ENCODE measurements at regions not wholly inside any gene's neighbourhood (a gene's known extent, or its start where the extent isn't known, plus 50 kb on each side); places are given as distances from the start of the nearest gene placed in this dataset.

GRCh38 chr11:96643173-96643572 lies 253.4 kb downstream of the JRKL start:
- H3K36me3 ChIP-seq (ENCODE audit: control insufficient read depth in 2 of 2, insufficient read depth in 2 of 2, low read length in 1 of 2) = no peaks in the 10 kb centered on the region
- H3K27ac ChIP-seq (ENCODE audit: low read depth in 1 of 2, low read length in 1 of 2) = no peak overlapping the region
- H3K4me1 ChIP-seq (ENCODE audit: control insufficient read depth in 2 of 2, insufficient read depth in 2 of 2, low read length in 2 of 2) = no peaks in the 10 kb centered on the region
- H3K4me3 ChIP-seq (ENCODE audit: low read length in 2 of 2) = no peak overlapping the region
- DNase-seq (ENCODE audit: low read depth in 6 of 9, low spot score in 9 of 9) = no peak
- no peaks in the 10 kb centered on the region for H3K9me3 ChIP-seq (ENCODE audit: control insufficient read depth in 2 of 2, insufficient read depth in 1 of 2, low read length in 1 of 2)
- no peaks in the 10 kb centered on the region for H3K27me3 ChIP-seq (ENCODE audit: control insufficient read depth in 2 of 2, insufficient read depth in 1 of 2, low read length in 1 of 2)
- WGBS = 84% methylated on average over 5 of the region's 5 CpGs

- no peaks in the 10 kb centered on the region for H3K4me1 ChIP-seq (ENCODE audit: control insufficient read depth in 2 of 2, insufficient read depth in 2 of 2, low read length in 2 of 2)
- no peak overlapping the region for H3K27ac ChIP-seq (ENCODE audit: low read depth in 1 of 2, low read length in 1 of 2)
- H3K27me3 ChIP-seq (ENCODE audit: control insufficient read depth in 2 of 2, insufficient read depth in 1 of 2, low read length in 1 of 2) = no peaks in the 10 kb centered on the region
- DNase-seq (ENCODE audit: low read depth in 6 of 9, low spot score in 9 of 9) = no peak
- H3K36me3 ChIP-seq (ENCODE audit: control insufficient read depth in 2 of 2, insufficient read depth in 2 of 2, low read length in 1 of 2) = no peaks in the 10 kb centered on the region
- H3K4me3 ChIP-seq (ENCODE audit: low read length in 2 of 2) = no peak overlapping the region
- no peaks in the 10 kb centered on the region for H3K9me3 ChIP-seq (ENCODE audit: control insufficient read depth in 2 of 2, insufficient read depth in 1 of 2, low read length in 1 of 2)
- 72% methylated on average over 5 of the region's 5 CpGs for WGBS
Observed at GRCh38 chr11:96647621-96648020, 257.8 kb downstream of the JRKL start.

- no peak for DNase-seq (ENCODE audit: low read depth in 6 of 9, low spot score in 9 of 9)
- 63% methylated on average over 2 of the region's 2 CpGs for WGBS
- no peak overlapping the region for H3K27ac ChIP-seq (ENCODE audit: low read depth in 1 of 2, low read length in 1 of 2)
- no peaks in the 10 kb centered on the region for H3K27me3 ChIP-seq (ENCODE audit: control insufficient read depth in 2 of 2, insufficient read depth in 1 of 2, low read length in 1 of 2)
- H3K36me3 ChIP-seq (ENCODE audit: control insufficient read depth in 2 of 2, insufficient read depth in 2 of 2, low read length in 1 of 2) = no peaks in the 10 kb centered on the region
- H3K4me1 ChIP-seq (ENCODE audit: control insufficient read depth in 2 of 2, insufficient read depth in 2 of 2, low read length in 2 of 2) = no peaks in the 10 kb centered on the region
- H3K9me3 ChIP-seq (ENCODE audit: control insufficient read depth in 2 of 2, insufficient read depth in 1 of 2, low read length in 1 of 2) = no peaks in the 10 kb centered on the region
- no peak overlapping the region for H3K4me3 ChIP-seq (ENCODE audit: low read length in 2 of 2)
Observed at GRCh38 chr11:96648991-96649390, 259.2 kb downstream of the JRKL start.

- 94% methylated on average over 2 of the region's 2 CpGs for WGBS
Observed at GRCh38 chr11:96652516-96652915, 262.7 kb downstream of the JRKL start.

GRCh38 chr11:96655474-96655873 lies 265.7 kb downstream of the JRKL start:
- Histone ChIP-seq H3K4me3 (ENCODE audit: low read length in 2 of 2) (no peak overlapping the region), H3K27me3 (ENCODE audit: control insufficient read depth in 2 of 2, insufficient read depth in 1 of 2, low read length in 1 of 2) (no peaks in the 10 kb centered on the region), H3K27ac (ENCODE audit: low read depth in 1 of 2, low read length in 1 of 2) (no peak overlapping the region), H3K36me3 (ENCODE audit: control insufficient read depth in 2 of 2, insufficient read depth in 2 of 2, low read length in 1 of 2) (no peaks in the 10 kb centered on the region), H3K4me1 (ENCODE audit: control insufficient read depth in 2 of 2, insufficient read depth in 2 of 2, low read length in 2 of 2) (no peaks in the 10 kb centered on the region), H3K9me3 (ENCODE audit: control insufficient read depth in 2 of 2, insufficient read depth in 1 of 2, low read length in 1 of 2) (no peaks in the 10 kb centered on the region)
- no peak for DNase-seq (ENCODE audit: low read depth in 6 of 9, low spot score in 9 of 9)
- WGBS = 87% methylated on average over 2 of the region's 2 CpGs

More at GRCh38 chr11:96652516-96652915, 262.7 kb downstream of the JRKL start:
- H3K27me3 ChIP-seq (ENCODE audit: control insufficient read depth in 2 of 2, insufficient read depth in 1 of 2, low read length in 1 of 2) = no peaks in the 10 kb centered on the region
- no peaks in the 10 kb centered on the region for H3K36me3 ChIP-seq (ENCODE audit: control insufficient read depth in 2 of 2, insufficient read depth in 2 of 2, low read length in 1 of 2)
- no peak for DNase-seq (ENCODE audit: low read depth in 6 of 9, low spot score in 9 of 9)
- no peak overlapping the region for H3K27ac ChIP-seq (ENCODE audit: low read depth in 1 of 2, low read length in 1 of 2)
- H3K4me3 ChIP-seq (ENCODE audit: low read length in 2 of 2) = no peak overlapping the region
- no peaks in the 10 kb centered on the region for H3K9me3 ChIP-seq (ENCODE audit: control insufficient read depth in 2 of 2, insufficient read depth in 1 of 2, low read length in 1 of 2)
- no peaks in the 10 kb centered on the region for H3K4me1 ChIP-seq (ENCODE audit: control insufficient read depth in 2 of 2, insufficient read depth in 2 of 2, low read length in 2 of 2)

GRCh38 chr11:96658436-96658835 lies 268.6 kb downstream of the JRKL start:
- H3K4me1 ChIP-seq (ENCODE audit: control insufficient read depth in 2 of 2, insufficient read depth in 2 of 2, low read length in 2 of 2) = no peaks in the 10 kb centered on the region
- DNase-seq (ENCODE audit: low read depth in 6 of 9, low spot score in 9 of 9) = no peak
- no peaks in the 10 kb centered on the region for H3K9me3 ChIP-seq (ENCODE audit: control insufficient read depth in 2 of 2, insufficient read depth in 1 of 2, low read length in 1 of 2)
- H3K4me3 ChIP-seq (ENCODE audit: low read length in 2 of 2) = no peak overlapping the region
- H3K36me3 ChIP-seq (ENCODE audit: control insufficient read depth in 2 of 2, insufficient read depth in 2 of 2, low read length in 1 of 2) = no peaks in the 10 kb centered on the region
- H3K27me3 ChIP-seq (ENCODE audit: control insufficient read depth in 2 of 2, insufficient read depth in 1 of 2, low read length in 1 of 2) = no peaks in the 10 kb centered on the region
- no peak overlapping the region for H3K27ac ChIP-seq (ENCODE audit: low read depth in 1 of 2, low read length in 1 of 2)
- 93% methylated on average over 5 of the region's 5 CpGs for WGBS

- no peak overlapping the region for H3K27ac ChIP-seq (ENCODE audit: low read depth in 1 of 2, low read length in 1 of 2)
- H3K27me3 ChIP-seq (ENCODE audit: control insufficient read depth in 2 of 2, insufficient read depth in 1 of 2, low read length in 1 of 2) = no peaks in the 10 kb centered on the region
- no peaks in the 10 kb centered on the region for H3K36me3 ChIP-seq (ENCODE audit: control insufficient read depth in 2 of 2, insufficient read depth in 2 of 2, low read length in 1 of 2)
- H3K9me3 ChIP-seq (ENCODE audit: control insufficient read depth in 2 of 2, insufficient read depth in 1 of 2, low read length in 1 of 2) = no peaks in the 10 kb centered on the region
- no peak overlapping the region for H3K4me3 ChIP-seq (ENCODE audit: low read length in 2 of 2)
- DNase-seq (ENCODE audit: low read depth in 6 of 9, low spot score in 9 of 9) = no peak
- WGBS = 93% methylated on average over 2 of the region's 2 CpGs
- H3K4me1 ChIP-seq (ENCODE audit: control insufficient read depth in 2 of 2, insufficient read depth in 2 of 2, low read length in 2 of 2) = no peaks in the 10 kb centered on the region
Observed at GRCh38 chr11:96664110-96664509, 274.3 kb downstream of the JRKL start.

- DNase-seq (ENCODE audit: low read depth in 6 of 9, low spot score in 9 of 9) = no peak
- Histone ChIP-seq H3K27me3 (ENCODE audit: control insufficient read depth in 2 of 2, insufficient read depth in 1 of 2, low read length in 1 of 2) (no peaks in the 10 kb centered on the region), H3K4me3 (ENCODE audit: low read length in 2 of 2) (no peak overlapping the region), H3K9me3 (ENCODE audit: control insufficient read depth in 2 of 2, insufficient read depth in 1 of 2, low read length in 1 of 2) (no peaks in the 10 kb centered on the region), H3K36me3 (ENCODE audit: control insufficient read depth in 2 of 2, insufficient read depth in 2 of 2, low read length in 1 of 2) (no peaks in the 10 kb centered on the region), H3K27ac (ENCODE audit: low read depth in 1 of 2, low read length in 1 of 2) (no peak overlapping the region), H3K4me1 (ENCODE audit: control insufficient read depth in 2 of 2, insufficient read depth in 2 of 2, low read length in 2 of 2) (no peaks in the 10 kb centered on the region)
- WGBS = 89% methylated on average over 5 of the region's 5 CpGs
Observed at GRCh38 chr11:96680211-96681018, 290.6 kb downstream of the JRKL start.

- no peaks in the 10 kb centered on the region for H3K4me1 ChIP-seq (ENCODE audit: control insufficient read depth in 2 of 2, insufficient read depth in 2 of 2, low read length in 2 of 2)
- 79% methylated on average over 5 of the region's 5 CpGs for WGBS
Observed at GRCh38 chr11:96681019-96681716, 291.4 kb downstream of the JRKL start.

More at GRCh38 chr11:96681019-96681716, 291.4 kb downstream of the JRKL start:
- H3K4me3 ChIP-seq (ENCODE audit: low read length in 2 of 2) = no peak overlapping the region
- H3K36me3 ChIP-seq (ENCODE audit: control insufficient read depth in 2 of 2, insufficient read depth in 2 of 2, low read length in 1 of 2) = no peaks in the 10 kb centered on the region
- DNase-seq (ENCODE audit: low read depth in 6 of 9, low spot score in 9 of 9) = no peak
- no peak overlapping the region for H3K27ac ChIP-seq (ENCODE audit: low read depth in 1 of 2, low read length in 1 of 2)
- no peaks in the 10 kb centered on the region for H3K27me3 ChIP-seq (ENCODE audit: control insufficient read depth in 2 of 2, insufficient read depth in 1 of 2, low read length in 1 of 2)
- H3K9me3 ChIP-seq (ENCODE audit: control insufficient read depth in 2 of 2, insufficient read depth in 1 of 2, low read length in 1 of 2) = no peaks in the 10 kb centered on the region
